GM21576 (cell line): ENCODE measurements at regions not wholly inside any gene's neighbourhood (a gene's known extent, or its start where the extent isn't known, plus 50 kb on each side); places are given as distances from the start of the nearest gene placed in this dataset.

Experiments
- ATAC-seq: cut with Tn5 transposase; IDR thresholded peaks from one replicate; pipeline ENCODE4 v1.9.1; 2021; ENCODE audit warnings: mild to moderate bottlenecking, moderate library complexity; ENCODE audit not compliant: unreplicated experiment

DNA sequence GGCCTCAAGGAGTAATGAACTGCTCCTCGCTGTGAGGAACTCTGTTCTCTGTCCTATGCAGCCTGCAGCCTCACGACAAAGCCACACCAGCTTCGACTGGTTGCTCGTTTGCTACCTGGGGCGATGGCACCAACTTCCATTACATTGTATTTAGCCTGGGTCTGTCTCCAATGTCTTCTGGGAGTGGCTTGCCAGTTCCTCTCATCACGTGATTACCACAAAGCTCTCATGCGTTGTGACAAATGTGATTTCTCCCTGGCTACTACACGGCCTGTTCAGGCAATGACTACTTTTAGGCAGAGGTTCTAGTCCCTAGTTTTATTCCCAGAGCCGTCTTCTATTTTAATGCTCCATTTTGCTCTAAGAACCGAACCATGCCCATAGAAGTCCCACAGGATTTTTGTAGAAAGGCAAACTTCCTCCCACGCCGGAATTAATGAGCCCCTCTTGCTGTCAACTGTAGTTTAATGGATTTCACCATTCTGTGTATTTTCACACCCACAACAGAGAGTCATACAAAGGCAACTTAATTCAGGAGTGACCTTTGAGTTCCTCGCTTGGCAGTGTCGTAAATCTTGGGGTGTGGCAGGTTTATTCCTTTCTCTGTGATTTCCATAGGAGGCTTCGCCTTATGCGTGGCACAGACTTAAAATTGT, 351.9 kb downstream of the EFNB2 start:
- no peak for ATAC-seq

- ATAC-seq = no peak
These were observed 353.1 kb downstream of the EFNB2 start for GRCh38 chr13:106182404-106182803.

DNA sequence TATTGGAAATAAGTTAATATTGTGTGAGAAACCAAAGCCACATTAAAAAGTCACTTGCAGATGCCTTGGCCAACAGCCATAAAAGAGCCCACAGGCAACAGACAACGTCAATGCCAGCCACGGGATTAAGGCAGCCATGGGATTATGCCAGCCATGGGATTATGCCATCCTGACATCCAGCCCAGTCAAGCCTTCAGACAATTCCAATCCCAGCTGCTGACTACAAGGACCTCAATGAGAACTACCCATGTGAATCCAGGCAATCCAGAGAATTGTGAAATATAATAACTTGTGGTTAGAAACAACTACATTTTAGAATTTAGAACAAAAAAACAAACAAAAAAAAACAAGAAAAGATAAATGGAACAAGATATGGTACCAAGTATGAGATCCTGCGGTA, 356.6 kb downstream of the EFNB2 start:
- ATAC-seq = no peak

GRCh38 chr13:106177146-106177545, 358.3 kb downstream of the EFNB2 start:
- no peak for ATAC-seq

GRCh38 chr13:106176117-106176516, 359.3 kb downstream of the EFNB2 start:
- no peak for ATAC-seq

- no peak for ATAC-seq
These were observed 361.4 kb downstream of the EFNB2 start for GRCh38 chr13:106173891-106174610.

DNA sequence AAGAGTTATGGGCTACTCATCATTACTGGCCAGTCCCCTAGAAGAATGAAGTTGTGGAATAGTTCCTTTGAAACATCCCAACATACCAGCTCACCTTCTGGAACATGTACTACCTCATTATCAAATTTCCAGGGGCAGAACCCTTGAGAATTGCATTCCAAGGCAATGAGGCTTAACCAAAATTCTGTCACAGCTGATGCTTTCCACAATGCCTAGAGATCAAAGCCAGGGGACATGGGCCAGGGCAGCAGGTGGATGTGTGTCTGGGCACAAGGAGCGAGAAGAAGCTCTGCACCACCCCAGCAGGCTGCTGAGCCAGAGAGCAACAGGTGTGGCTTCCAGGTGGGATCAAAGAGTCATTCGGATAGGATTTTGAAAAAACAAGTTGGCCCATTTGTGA, 362.1 kb downstream of the EFNB2 start:
- no peak for ATAC-seq

DNA sequence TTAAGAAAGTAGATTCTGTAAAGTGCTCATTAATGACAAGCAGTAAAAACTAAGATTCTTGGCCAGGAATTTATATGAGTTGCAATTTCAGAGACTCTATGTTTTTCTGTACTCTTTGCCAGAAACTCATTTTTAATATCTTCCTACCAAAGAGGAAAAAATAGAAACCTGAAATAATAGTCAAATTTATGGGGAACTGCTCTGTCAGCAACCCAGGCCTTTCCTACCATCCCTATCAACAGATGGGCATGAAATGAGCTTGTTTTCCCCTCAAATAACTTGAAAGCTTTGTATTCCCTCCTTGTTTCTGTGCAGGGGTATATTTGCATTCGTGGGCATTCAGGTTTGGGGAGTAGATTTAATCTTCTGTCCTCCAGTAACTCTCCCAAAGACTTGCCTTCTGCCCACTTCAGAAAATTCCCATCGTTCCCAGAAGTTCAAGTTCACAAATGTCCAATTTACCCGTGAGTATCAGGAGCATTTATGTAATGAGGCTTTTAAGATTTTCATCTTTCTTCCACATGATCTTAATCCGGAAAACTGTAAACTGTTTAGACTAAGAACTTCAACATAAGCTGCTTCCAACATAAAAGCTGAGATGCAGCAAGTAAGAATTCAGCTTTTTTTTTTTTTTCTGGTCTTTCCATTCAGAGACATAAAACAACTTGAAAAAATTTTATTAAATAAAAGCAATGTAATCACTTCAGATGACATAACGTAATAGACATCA, 363.1 kb downstream of the EFNB2 start:
- ATAC-seq = no peak

DNA sequence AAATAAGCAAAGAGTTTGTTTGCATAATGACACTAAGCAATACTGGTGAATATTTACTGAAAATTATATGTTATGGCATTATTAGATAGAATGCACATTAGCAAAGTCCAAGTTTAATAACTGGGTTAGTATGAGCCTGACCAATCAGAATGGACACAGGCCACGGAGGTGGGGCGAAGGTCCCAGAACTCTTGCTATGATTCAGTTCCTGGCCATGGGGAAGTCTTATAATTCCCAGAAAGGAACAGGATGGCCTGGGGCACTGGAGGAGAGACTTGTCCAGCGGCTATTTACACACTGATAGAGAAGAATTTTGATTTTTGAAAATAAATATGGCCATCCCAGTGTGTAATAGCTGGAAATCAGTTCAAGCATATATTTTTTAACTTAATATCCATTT, 372.0 kb downstream of the EFNB2 start:
- no peak for ATAC-seq

DNA sequence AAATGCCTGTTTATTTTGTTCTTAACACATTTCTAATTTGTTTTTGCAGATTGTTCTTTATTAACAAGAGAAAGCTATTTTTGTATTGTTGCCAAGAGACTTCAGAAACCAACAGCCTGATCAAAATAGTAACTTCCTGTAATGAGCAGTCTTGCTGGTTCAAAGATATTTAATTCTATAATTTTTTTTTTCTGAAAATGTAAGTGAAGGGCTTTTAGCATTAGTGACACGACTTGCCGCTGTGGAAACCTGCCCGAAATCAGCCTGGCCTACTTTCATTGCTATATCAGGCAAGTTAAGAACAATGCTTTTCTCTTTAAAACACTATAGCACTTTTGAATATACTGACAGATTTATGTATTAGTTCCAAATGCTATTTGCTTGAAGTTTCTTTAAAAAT, 374.3 kb downstream of the EFNB2 start:
- no peak for ATAC-seq

DNA sequence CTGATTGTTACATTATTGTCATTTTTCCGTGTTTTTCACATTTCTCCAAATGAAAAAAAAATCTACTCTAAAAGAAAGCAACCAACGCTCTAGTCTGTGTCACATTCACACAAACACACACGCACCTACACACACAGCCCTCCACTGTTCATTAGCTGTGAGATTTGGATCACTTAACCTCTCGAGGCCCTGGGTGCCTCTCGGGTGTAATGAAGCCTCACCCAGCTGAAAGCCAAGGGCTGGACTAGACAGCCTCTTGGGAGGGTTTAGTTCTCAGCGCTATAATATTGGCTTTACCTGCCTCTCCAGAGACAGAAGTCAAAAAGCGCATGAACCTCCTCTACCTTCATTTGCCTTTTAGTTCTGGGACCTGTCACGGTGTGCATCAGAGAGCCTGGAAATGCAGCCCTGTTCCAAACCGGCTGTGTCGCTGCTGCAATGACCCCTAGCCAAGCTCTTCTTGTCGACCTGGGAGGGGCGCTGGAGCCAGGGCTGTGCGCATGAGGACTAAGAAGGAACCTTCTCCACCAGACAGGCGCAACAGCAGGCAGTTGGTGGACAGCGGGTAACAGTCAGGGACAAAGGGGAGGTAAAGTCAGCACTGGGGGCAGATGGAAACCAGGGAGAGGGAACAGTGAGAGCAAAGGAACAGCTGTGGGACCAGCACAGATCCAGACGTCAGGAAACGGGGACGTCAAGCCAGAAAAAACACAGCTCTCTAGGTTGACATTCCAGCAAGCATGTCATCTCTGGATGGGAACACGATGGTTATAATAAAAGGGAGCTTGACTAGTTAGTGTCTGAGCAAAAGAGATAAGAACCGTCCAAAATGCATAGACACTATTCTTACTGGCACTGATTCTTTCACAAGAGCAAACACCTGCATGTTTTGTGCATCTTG, 375.9 kb downstream of the EFNB2 start:
- no peak for ATAC-seq

DNA sequence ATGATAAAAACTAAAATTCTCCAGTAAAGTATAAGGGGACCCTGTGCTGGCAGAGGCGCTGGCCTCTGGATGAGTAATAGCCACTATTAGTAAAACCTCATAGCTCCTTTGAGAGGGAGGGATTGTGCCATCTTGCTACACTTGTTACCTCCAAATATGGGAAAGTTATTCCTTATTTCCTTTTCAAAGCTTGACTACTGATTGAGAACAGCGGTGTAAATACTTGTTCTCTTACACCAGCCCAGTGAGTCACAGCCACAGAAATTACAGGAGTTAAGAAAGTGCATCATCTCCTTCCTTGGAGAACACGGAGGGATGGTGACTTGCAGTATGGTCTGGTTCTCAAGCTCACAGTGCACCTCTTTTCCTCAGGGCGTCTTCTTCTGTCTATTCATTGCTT, 379.0 kb downstream of the EFNB2 start:
- no peak for ATAC-seq

- no peak for ATAC-seq
These were observed 380.1 kb downstream of the EFNB2 start for GRCh38 chr13:106155411-106155810.

DNA sequence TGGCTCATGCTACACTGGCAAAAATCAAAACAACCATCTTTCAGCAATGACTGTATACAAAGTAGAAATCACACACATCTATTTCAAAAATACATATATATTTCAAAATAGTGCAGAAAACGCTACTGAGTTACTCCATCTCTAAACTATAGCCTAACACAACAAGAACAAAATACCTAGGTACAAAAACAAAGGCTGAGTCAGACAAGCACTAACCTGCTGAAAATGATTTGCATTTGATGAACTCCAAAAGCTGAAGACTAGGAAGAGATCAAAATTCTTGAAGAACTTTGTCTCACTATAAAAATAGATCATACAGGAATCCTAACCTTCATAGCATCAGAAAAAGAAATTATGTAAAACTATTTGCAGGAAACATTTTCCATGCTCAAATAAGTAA, 381.6 kb downstream of the EFNB2 start:
- ATAC-seq = no peak

DNA sequence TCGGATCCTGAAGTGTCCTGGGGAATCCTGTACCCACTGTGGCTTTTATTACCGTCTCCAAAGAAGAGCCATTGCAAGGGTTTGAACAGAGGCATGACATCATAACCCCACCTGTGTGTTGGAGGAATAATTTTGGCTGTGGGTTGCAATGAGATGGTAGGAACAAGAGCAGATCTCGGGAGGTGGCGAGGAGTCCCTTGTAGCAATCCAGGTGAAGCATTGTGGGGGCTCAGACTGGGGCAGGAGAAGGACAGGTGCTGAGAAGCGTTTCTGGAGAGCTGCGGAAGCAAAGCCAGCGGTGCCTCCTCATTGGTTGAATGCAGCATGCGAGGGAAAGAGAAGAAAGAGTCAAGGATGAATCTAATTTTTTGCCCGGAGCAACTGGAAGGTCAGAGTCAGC, 382.4 kb downstream of the EFNB2 start:
- no peak for ATAC-seq

DNA sequence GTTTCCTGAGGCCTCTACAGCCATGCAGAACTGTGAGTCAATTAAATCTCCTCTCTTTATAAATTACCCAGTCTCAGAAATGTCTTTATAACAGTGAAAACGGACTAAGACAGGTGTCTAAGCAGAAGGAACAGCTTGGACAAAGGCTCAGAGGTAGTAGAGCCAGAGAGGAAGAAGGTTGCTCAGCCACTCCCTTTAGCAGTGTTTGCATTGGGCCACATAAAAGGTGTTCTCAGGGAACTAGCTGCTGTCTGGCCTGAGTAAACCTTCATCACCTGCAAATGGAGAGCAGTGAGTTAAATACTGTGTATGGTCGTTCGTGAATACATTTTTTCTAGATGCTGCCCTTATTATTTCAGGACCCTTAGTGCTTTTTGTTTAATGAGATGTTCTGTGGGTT, 383.4 kb downstream of the EFNB2 start:
- ATAC-seq = no peak

GRCh38 chr13:106151056-106151699, 384.3 kb downstream of the EFNB2 start:
- no peak for ATAC-seq

DNA sequence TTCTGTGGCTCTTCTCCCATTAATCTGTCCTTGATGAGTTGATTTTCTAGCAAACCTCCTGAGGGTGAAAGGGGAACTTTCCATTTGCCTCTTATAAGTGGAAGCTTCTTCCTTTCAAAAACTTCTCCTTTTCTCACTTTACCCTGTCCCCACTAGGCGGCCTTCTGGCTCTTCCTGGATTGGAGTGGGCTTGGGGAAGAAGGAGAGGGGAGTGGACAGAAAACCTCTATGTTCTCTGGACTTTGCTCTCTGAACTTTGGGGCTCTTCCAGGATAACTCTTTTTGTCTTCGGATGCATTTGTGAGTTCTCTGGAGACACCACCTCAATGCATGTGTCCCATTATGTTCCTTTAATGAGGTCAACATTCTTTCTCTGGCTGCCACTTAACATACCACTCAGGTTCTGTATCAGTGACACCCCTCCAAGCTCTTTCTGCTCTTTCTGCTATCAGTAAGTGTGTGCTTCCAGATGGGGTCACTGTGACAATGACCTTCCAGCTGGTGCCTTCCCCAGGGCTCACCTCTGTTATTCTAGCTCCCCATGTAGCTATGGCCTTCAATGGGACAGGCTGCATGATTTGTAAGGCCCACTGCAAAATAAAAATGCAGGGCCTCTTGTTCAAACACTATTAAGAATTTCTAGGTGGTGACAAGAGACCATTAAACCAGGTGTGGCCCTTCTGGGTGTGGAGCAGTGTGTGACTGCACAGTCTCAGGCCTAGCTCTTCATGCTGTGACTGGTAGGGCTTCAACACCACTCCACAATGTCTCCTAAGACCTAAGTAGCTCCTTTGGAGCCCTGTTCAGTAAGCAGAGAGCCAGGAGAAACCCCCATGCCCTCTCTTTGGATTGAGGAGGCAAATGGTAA, 389.2 kb downstream of the EFNB2 start:
- no peak for ATAC-seq

GRCh38 chr13:106145070-106145469, 390.4 kb downstream of the EFNB2 start:
- no peak for ATAC-seq
